GM18861 (cell line): ENCODE measurements at regions not wholly inside any gene's neighbourhood (a gene's known extent, or its start where the extent isn't known, plus 50 kb on each side); places are given as distances from the start of the nearest gene placed in this dataset.
A peak's percentile ranks its signal among the peaks of the same experiment; 100 is the strongest.

Experiments
- ATAC-seq: cut with Tn5 transposase; IDR thresholded peaks from one replicate; pipeline ENCODE4 v1.9.1; 2021; ENCODE audit not compliant: unreplicated experiment

DNA sequence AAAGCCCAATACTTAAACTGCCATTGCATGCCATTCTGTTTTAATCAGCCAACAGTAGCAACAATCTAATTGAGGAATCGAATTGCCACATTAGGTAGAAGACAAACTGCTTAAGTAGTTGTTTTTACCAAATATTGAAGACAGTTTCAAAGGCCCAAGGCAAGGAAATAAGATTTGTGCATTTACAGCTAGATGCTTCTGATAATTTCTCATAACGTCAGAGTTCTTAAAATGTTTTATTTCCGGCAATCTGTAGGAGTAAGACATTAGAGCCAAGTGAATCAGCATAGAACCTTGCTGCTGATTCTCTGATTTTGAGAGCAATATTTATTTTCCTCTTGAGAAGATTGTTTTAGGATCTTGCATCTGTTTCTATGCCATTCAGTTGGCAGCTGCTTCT, 174.3 kb downstream of the RBM43 start:
- no peak for ATAC-seq

DNA sequence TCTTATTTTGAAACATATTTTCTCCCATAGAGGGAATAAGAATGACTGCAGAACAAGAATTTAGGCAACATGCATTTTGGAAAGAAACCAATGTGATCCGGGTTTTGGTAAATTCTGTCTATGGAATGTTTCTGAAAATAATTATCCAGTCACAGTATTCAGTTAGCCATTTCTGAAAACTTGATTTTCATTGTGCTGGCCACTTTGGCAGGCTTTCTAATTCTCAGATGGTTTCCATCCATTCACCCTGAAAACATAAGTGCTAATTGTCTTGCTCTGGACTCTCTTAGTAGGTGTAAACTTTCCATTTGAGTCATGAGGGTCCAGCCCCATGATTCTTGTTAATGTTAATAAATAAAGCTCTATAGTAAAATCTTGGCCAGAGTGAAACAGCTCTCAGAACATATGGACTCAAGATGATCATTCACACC, 176.5 kb downstream of the RBM43 start:
- no peak for ATAC-seq

DNA sequence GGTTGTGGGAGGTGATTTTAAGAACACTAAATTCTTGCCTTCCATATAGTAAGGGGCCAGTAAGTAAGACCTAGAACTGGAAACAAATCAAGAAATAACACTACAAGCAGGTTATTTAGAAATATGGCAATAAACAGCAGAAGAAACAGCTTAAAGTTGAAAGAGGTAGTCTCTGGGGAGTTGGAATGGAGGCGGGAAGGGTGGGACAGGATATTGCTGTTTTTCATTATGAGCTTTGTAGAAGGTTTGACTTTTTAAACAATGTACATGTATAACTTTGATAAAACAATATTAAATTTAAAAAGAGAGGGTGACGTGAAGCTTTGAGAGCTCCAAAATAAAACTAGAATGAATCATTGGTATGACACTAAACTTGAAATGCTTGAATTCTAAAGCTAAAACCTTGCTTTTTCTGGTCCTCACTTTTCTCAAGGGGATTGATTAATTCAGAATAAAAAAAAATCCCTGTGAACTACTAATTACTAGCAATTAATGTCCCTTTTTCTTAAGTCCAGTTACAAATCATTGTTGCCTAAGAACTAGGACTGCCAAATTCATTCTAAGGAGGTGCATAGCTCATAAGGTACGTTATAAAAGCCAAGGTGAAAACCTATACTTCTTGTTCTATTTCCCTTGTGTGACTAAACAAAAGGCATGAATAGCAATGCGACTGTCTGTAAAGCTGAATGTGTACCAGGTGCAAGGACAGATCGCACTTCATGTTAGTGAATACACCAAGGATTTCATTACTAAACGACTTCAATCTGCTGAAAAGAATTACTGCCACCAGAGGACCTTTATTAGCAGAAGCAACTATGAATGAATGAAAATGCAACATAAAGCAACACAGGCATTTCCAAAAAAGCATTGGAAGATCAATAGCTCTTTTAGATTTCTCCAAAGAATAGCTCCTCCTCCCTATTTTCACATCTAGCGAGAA, 177.5 kb downstream of the RBM43 start:
- ATAC-seq = no peak

DNA sequence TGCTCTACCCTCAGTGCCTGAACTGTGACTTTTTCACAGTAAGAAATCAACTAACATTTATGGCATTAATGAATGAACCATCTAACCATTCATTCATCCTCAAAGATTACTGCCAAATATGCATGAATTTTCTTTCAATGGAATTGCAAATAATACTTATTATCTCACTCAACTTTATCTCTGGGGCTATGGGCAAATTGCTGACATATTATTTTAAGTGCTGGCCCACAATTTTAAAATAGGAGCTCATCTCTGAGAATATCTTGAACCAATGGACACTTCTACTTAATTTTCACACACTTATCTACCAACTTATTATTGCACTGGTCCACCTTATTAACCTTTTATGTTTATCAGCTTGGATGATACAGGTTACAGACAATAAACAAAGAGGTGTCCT, 182.8 kb downstream of the RBM43 start:
- ATAC-seq = no peak

GRCh38 chr2:151071906-151072305, 189.8 kb downstream of the RBM43 start:
- ATAC-seq = no peak

GRCh38 chr2:151071382-151071781, 190.3 kb downstream of the RBM43 start:
- ATAC-seq = no peak

- ATAC-seq = no peak
These were observed 191.4 kb downstream of the RBM43 start for GRCh38 chr2:151070253-151070652.

GRCh38 chr2:151067658-151068369, 193.8 kb downstream of the RBM43 start:
- no peak for ATAC-seq

GRCh38 chr2:151063271-151063670, 198.4 kb downstream of the RBM43 start:
- ATAC-seq = no peak

GRCh38 chr2:151060287-151060686, 201.4 kb downstream of the RBM43 start:
- ATAC-seq = no peak

DNA sequence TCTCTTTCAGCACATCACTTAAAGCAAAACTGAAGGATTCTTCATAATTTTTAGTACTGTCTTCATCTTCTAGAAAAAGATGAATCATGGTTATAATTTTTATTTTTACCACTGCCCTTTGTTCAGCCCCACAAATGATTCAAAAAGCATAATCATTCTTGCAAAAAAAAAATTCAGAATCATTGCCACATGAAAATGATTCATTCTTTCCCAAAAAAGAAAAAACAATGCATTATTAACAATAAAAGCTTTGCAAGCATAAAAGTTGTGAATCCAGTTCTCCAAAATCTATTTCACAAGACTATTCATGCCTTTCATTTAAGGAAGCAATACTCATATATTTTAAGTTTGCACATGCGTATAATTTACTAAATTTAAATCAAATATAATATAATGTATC, 204.8 kb downstream of the RBM43 start:
- ATAC-seq = no peak

DNA sequence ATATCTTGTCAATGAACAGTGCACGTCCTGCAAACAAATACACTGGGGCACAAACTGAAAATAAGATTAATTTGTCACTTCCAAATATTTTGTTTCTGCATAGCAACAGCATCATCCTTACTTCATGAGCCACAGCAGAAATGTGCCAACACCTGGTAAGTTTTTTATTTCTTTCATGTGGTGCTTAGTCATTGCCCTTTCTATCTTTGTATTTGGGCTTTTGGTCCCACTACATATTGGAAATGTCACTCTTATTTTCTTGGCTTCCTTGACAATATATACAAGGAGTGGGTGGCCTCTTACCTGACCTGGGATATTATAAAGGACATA, 208.0 kb downstream of the RBM43 start:
- no peak for ATAC-seq

DNA sequence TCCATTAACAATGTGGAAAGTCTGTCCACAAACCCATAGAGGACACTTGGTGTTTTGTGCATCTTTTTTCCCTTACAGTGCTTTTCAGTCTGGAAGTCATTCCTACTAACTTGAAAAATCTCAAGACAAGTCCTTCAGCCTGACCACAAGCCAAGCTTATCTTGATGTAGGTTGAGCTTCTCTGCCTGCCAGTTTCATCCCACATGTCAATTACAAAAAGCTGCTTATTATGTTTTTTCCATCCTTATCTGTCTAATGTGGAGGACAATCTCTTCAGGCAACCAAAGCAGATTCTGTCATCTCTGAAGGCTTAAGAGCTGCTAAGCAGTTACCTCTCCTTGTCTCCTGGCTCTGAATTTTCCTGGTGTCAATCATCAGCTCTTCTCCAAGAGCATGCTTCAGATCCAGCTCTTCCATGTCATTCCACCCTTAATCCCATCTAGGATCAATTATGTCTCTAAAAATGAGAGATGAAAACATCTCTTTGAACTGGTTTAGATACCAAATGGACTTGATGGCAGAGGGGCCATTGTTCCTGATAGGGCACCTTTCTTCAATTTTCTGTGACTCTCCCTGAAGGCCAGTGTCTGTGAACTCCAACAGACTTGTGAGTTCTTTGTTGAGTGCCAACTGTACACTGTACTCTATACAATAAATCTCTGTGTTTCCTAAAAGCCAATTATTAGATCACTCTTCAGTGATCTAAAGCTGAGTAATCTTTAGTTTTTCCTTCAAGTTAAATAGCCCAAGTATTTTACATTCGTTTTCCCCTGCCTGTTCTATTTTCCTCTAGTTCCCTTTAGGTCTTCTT, 208.6 kb downstream of the RBM43 start:
- no peak for ATAC-seq

GRCh38 chr2:151051574-151052220, 210.0 kb downstream of the RBM43 start:
- ATAC-seq = peak; percentile 96

GRCh38 chr2:151049746-151050145, 211.9 kb downstream of the RBM43 start:
- no peak for ATAC-seq

DNA sequence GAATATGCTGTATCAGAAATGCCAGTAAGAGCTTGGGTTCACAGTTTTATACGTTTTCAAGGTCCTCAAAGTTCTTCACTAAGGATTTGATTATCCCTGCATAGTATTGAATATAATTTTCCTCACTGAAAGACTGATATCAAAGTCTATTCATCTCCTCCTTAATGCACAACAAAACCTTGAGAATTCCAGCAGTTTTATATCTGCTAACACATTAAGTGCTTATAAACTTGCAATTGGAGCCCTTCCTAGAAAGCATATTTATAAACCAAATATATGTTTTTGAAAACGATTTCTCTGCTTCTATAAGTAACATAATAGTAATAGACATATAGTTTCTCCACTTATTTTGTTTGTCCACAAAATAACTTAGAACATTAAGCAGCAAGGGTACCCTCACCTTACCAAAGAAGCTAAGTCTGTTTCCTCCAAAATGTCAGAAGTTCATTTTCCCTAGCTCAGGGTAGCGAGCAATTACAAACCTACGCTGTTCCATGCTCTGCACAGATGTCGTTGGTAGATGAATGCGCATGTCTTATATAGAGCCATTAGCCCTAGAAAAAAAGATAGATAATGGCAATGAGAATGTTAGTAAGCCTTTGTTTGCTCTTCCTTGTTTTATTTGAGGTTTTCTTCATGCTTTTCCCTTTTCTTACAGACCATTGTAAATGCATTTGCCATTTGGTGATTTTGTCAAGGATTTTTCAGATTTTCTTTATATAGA, 213.2 kb downstream of the RBM43 start:
- no peak for ATAC-seq

DNA sequence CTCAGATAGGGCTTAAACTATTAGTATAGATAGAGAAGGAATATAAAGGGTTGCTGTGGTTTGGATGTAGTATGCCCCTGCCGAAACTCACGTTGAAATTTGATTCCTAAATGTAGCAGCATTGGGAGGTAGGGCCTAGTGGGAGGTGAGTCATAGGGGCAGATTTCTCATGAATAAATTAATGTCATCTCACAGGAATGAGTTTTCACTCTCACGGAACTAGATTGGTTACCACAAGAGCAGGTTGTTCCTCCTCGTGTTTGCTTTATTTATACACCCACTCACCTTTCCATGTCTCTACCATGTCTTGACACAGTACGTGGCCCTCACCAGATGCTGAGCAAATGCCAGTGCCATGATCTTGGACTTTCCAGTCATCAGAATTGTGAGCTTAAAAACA, 218.2 kb downstream of the RBM43 start:
- ATAC-seq = no peak

DNA sequence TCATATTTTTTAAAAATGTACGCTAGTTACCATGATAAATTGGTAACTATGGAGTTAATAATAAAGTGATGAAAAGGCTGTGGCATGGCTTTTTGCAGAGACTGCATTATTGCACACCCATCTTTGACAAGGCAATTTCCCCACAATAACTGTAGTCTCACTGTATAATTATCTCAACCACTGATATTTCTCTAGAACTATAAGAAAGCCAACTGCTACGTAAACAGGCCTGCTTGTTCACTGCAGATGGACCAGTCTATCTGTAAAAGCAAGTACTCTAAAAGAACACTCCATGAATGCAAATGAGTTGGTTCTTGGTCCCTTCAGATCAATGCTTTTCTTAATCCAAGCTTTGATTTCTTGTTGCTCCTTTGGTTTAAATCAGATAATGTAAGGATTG, 218.7 kb downstream of the RBM43 start:
- no peak for ATAC-seq

- ATAC-seq = no peak
These were observed 221.6 kb downstream of the RBM43 start for GRCh38 chr2:151040039-151040438.

DNA sequence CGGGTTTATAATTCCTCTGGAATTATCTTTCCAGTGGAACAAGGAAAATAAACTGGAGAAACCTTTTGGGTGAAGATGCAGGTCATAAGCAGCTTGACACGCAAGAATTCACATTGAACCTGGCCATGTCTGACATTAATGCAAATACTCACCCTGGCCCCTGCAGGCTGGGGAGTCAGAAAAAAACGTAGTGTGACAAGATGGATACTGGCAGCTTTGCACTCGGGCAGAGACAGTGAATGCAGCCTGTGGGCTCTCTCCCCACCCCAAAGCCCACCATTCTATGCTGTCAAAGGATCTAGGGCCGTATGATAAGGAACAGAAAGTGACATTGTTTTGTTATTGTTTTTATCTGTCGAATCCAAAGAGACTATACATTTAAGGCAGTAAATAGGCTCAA, 223.1 kb downstream of the RBM43 start:
- no peak for ATAC-seq
